ENCODE measurements at regions not wholly inside any gene's neighbourhood (a gene's known extent, or its start where the extent isn't known, plus 50 kb on each side); places are given as distances from the start of the nearest gene placed in this dataset.

- DNase-seq (ENCODE audit: low spot score): no peak
Observed at GRCh38 chr12:124185971-124186686, 108.8 kb upstream of the RFLNA start.

GRCh38 chr12:124188084-124188483, 106.8 kb upstream of the RFLNA start:
- DNase-seq (ENCODE audit: low spot score): no peak

GRCh38 chr12:124188561-124189405, 106.1 kb upstream of the RFLNA start:
- DNase-seq (ENCODE audit: low spot score): peak; percentile 82

- no peak for DNase-seq (ENCODE audit: low spot score)
Observed at GRCh38 chr12:124190312-124191023, 104.4 kb upstream of the RFLNA start.

DNA sequence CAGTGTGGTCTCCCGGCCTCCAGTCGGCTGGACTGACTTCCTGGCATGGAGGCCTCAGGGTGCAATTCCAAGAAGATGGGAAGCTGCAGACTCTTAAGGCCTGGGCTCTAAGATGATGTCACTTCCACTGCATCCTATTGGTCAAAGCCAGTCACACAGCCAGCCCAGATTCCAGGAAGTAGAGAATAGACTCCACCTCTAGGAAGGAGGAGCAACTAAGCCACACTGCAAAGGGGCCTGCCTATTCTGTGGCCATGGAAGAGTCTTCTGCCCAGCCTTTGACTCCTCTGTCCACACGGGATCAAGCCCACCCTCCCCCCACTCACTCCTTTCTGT, 103.9 kb upstream of the RFLNA start:
- no peak for DNase-seq (ENCODE audit: low spot score)

- DNase-seq (ENCODE audit: low spot score): no peak
Observed at GRCh38 chr12:124191966-124192365, 102.9 kb upstream of the RFLNA start.

- no peak for DNase-seq (ENCODE audit: low spot score)
Observed at GRCh38 chr12:124194264-124194892, 100.5 kb upstream of the RFLNA start.

GRCh38 chr12:124194893-124195566, 99.9 kb upstream of the RFLNA start:
- DNase-seq (ENCODE audit: low spot score): no peak

DNA sequence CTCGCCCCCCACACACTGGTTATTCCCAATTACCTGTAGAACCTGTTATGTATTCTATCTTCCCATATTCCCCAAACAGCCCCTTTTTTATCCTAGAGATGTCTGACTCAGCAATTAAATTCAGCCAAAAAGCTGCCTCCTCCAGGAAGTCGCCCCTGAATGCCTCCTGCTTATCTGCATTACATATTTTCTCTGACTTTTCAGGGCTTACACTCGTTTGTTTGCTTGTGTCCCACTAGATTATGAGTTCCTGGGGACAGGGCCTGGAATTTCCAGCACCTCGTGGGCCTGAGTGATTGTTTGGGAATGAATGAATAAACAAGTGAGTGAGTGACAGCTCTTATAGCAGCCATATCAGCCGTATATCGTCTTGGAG, 99.3 kb upstream of the RFLNA start:
- DNase-seq (ENCODE audit: low spot score): no peak

DNA sequence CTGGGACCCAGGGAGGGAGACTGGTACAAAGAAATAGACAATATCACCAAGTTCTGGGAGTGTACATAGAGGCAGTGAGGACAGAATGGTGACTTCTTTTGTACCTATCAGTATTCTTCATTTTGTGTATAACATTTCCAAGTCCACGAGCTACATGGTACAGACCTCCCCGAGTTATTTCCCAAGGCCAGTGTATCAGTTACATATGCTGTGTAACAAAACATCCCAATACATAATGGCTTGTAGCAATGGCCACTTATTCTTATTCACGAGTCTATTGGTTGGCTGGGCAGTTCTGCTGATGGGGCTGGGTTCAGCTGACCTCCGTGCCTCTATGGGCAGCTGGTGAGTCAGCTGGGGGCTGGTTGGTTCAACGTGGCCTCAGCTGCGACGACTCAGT, 98.7 kb upstream of the RFLNA start:
- DNase-seq (ENCODE audit: low spot score): no peak

GRCh38 chr12:124201248-124201647, 93.6 kb upstream of the RFLNA start:
- DNase-seq (ENCODE audit: low spot score): no peak

- no peak for DNase-seq (ENCODE audit: low spot score)
Observed at GRCh38 chr12:124203176-124203575, 91.7 kb upstream of the RFLNA start.

DNA sequence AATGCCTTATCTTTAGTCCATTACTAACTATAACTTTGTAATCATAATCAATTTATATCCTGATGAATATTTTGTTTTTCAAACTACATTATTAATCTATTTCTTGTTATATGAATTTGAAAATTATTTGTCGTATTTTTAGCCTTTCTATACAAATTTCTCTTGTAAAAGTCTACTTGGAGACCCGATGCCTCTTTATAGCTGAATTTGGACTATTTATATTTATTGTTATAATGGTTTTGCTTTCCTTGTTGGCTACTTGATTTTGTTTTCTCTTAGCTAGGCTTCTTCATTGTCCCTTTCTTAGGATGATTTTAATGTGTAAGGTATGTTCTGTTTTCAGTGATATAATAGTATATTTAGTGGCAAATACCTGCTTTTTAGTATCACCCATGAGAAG, 89.5 kb upstream of the RFLNA start:
- no peak for DNase-seq (ENCODE audit: low spot score)

DNA sequence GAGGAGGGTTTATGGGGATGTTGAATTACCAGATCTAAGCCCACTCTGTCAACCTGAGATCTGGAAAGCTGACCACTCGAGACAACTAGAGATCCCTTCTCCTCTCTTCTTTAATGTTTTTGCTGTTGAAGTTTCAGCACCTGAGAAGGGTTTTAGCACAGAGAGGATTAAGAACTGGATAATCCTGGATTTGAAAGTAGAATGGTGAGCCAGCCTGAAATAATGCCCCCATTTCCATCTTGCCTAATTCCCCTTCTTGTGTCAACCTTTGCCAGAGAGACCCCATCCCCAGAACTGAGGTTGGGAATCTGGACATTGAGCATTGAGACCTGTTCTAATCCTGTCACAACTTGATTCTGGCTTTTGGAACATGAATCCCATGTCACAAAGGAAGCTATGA, 87.8 kb upstream of the RFLNA start:
- DNase-seq (ENCODE audit: low spot score): no peak

GRCh38 chr12:124207617-124208016, 87.3 kb upstream of the RFLNA start:
- DNase-seq (ENCODE audit: low spot score): no peak

DNA sequence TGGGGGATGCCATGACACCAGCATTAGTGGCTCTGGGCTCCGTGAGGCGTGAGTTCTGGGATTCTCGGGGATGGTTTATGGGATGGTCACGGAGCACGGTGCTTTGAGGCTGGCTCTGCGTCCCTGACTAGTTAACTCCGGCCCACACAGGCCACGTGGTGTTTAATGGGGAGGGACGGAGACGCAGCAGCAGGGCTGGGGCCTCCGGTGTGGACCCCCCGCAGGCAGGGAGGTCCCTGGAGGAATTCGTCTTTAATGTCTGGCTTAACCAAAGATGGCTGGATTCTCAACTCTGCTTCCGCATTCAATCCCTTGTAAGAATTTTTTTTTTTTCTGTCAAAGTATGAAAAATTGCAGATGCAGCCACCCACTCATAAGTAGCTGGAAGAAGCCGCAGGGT, 86.4 kb upstream of the RFLNA start:
- no peak for DNase-seq (ENCODE audit: low spot score)

DNA sequence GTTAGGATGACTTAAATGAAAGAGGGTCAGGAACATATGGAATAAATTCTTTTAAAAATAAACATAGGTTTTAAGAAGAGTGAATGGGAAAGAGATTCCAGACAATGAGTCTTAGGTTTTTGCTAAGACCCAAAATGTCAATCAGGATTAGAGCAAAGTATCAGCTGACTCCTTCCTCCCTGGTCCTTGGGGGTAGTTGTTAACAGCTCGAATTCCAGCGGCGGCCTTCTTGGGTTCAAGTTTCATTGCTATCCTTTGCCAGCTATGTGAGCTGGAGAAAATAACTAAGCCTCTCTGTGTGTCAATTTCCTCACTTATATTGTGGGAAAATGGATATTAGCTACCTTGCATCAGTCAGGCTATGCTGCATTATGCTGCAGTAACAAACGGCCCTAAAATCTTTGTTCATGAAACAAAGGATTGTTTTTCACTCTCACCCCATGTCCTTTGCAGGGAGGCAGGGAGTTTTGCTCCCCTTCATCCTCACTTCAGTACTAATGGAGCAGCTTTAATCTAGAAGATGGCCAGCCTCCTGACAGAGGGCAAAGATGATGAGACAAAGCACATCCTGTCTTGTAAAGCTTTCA, 83.8 kb upstream of the RFLNA start:
- DNase-seq (ENCODE audit: low spot score): no peak

- no peak for DNase-seq (ENCODE audit: low spot score)
Observed at GRCh38 chr12:124211753-124212152, 83.1 kb upstream of the RFLNA start.

GRCh38 chr12:124213666-124214347, 81.1 kb upstream of the RFLNA start:
- no peak for DNase-seq (ENCODE audit: low spot score)

DNA sequence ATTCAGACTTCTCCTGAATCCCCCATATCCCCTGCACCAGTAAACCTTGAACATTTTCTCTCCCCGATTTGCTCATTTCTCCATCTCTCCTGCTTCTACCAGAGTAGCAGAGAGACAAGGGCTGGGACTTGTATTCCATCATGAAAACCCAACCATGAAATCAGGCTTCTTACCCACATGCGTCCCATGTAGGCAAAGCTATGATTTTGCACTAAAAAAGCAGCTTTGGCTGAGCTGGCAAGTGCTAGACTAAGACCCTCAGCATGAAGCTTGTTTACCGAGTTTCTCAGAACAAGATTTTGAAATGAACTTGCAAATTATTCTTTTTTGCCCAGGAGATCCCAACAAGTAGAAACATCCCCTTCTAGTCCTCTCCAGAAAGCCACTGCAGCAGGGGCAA, 80.3 kb upstream of the RFLNA start:
- no peak for DNase-seq (ENCODE audit: low spot score)
